ENCODE measurements at regions not wholly inside any gene's neighbourhood (a gene's known extent, or its start where the extent isn't known, plus 50 kb on each side); places are given as distances from the start of the nearest gene placed in this dataset.
A peak's percentile ranks its signal among the peaks of the same experiment; 100 is the strongest.
"Not testable (repeated sequence)": the region's sequence is repeated elsewhere in the genome, so short reads cannot be mapped to it uniquely, and the experiment has no call there.

DNA sequence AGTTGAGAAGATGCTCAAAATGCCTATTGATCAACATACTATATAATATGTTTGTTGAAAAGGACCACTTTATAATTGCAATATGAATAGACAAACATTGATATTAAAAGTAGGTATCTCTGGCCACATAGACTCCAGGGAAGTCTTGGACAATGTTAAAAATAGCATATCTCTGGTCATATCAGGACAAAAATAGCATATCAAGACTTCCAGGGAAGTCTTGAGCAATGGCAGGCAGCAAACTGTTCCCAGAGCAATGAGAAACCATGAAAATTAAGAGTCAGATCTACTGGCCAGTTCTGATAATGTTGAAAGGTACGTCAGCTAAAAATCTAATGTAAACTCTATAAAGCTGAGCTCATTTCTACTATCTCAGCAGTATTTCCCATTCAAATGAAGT, 1130.3 kb upstream of the CITED2 start:
- ATAC-seq (no peak), DNase-seq (ENCODE audit: low spot score) (no peak)

DNA sequence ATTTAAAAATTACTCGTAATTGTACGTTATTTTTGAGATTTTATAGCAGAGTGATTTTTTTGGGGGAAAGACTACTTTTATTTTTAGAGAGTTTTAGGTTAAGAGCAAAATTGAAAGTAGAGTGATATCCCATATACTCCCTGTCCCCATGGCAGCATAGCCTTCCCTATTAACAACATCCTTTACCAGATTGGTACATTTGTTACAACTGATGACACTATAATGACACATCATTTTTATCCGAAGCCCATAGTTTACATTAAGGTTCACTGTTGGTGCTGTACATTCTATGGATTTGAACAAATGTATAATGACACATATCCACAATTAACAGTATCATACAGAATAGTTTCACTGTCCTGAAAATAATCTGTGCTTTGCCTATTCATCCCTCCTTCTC, 1126.4 kb upstream of the CITED2 start:
- DNase-seq (ENCODE audit: low spot score), result no peak
- ATAC-seq, result no peak

DNA sequence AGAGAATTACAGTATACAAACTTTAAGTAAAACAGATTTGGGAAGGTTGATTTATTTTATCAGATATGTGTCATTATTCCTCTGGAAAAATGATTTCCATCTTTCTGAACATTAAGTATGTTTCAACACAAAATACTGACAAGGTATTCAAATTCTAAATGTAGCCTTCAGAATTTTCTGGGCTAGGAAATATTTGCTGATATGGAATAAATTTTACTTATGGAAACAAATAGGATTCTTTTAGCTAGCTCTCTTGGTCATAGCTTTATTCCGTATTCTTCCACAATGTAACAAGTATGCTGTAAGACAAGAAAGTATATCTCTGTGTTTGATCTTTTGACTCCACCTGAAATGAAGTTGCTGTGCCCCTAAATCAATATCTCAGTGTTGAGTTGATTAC, 1125.2 kb upstream of the CITED2 start:
- no peak for ATAC-seq
- DNase-seq (ENCODE audit: low spot score), result no peak

GRCh38 chr6:140494321-140495108, 1120.1 kb upstream of the CITED2 start:
- ATAC-seq (no peak), DNase-seq (ENCODE audit: low spot score) (no peak)

DNA sequence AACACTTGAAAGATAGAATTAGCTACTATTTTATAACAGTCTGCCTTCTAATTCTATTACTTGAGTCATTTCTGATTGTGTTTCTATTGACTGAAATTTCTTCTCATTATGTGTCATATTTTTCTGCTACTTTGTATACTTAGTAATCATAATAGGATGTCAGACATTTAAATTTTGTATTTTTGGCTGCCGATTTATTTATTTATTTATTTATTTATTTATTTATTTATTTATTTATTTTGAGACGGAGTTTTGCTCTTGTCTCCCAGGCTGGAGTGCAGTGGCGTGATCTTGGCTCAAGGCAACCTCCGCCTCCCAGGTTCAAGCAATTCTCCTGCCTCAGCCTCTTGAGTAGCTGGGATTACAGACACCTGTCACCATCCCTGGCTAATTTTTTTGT, 1119.0 kb upstream of the CITED2 start:
- ATAC-seq; DNase-seq (ENCODE audit: low spot score): not testable (repeated sequence)

DNA sequence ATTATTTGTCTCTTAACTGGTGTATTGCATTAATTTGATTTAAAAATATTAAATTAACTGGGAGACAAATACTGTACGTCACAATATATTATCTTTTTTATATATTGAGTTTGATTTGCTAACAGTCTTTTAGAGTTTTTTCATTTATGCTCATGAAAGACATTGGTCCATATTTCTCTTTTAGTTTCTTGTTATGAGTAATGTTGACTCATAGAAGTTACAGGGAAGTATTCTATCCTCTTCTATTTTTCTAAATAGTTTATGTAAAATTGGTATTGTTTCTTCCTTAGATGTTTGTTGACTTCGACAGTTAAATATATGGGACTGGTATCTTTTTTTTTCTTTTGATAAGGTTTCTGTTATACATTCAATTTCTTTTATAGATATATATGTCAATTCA, 1115.6 kb upstream of the CITED2 start:
- ATAC-seq, result no peak

DNA sequence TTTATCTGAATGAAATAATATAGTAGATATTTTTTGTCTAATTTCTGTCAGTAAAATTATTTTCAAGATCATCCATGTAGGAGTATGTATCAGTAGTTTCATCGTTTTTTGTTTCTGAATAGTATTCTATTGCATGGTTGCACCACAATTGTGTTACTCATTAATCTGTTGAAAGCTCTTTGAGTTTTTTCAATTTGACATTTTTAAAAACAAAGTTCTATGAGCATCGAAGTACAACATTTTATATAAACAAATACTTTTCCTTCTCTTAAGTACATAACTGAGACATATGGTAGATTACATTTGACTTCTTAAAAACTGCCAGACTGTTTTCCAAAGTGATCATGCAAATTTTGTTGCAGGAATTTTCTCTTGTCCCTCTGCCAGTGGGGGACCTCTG, 1113.1 kb upstream of the CITED2 start:
- DNase-seq (ENCODE audit: low spot score), result no peak
- no peak for ATAC-seq

More for the DNA sequence above, 1115.6 kb upstream of the CITED2 start:
- DNase-seq (ENCODE audit: low spot score), result no peak

DNA sequence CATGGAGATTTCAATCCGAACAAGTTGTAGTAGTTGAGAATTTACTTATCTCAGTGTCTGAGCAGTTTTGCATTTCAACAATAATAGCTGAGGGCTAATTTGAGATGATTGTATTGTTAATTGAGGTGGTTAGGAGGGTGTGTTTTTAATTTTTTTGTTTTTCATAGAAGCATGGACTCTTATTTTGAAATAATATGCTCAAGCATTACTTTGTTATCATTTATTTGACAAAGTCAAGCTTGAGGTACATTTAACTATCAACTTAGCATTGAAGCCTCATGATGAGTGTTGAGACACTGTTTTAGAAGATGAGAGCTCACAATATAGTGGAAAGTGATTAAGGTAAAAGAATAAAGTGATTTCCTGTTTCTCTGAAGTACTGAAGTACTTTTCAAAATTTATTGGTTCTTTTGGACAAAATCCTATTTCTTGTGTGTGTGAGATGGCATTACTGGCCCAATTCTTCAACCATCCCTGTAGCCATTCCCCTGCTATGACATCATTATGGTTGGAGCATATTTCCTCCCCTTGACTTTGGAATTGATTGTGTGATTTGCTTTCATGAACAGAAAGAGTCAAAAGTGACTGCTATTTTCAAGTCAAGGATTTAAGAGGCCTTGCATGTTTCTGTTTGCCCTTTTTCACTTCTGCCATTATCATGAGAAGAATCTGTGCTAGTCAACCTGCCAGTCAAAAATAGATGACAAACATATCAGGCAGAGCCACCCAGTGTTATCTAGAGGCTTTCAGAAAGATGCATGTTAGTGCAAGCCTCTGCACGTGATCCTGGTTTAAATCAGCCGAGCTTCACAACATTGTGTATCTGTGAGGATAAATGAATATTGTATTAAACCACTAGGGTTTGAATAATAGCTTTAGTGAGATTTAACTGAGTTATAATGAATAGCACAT, 1112.3 kb upstream of the CITED2 start:
- ATAC-seq, result no peak
- no peak for DNase-seq (ENCODE audit: low spot score)

GRCh38 chr6:140485740-140486449, 1111.4 kb upstream of the CITED2 start:
- DNase-seq (ENCODE audit: low spot score), result no peak
- no peak for ATAC-seq

- DNase-seq (ENCODE audit: low spot score), result no peak
- ATAC-seq, result no peak
Measured at GRCh38 chr6:140480852-140481251, 1106.4 kb upstream of the CITED2 start.

DNA sequence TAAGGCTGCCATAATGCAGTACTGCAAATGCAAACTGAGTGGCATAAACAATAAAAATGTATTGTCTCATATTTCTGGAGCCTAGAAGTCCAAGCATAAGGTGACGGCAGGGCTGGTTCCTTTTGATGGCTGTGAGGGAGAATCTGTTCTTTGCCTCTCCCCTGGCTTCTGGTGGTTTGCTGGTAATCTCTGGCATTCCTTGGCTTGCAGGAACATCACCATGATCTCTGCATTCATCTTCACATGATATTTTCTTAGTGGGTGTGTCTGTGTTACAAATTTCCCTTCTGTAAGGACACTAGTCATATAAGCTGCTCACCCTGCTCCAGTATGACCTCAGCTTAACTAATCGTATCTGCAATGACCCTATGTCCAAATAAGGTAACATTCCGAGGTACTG, 1104.2 kb upstream of the CITED2 start:
- no peak for ATAC-seq
- DNase-seq (ENCODE audit: low spot score), result no peak

DNA sequence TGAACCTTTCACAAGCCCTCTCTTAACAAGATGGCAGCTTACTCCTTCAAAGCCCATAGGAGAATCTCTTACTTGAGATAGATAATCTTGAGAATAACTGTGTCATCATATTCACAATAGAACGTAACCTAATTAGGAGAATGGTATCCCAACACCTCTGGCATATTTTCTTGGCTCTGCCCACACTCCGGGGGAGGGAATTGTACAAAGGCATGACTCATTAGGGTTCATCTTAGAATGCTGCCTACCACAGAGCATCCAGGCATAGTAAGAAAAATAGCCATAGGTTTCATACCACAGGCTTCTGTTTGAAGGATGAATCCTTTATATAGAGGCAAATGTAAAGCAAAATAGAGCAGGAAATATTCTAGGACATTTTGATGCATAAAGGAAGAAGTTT, 1100.6 kb upstream of the CITED2 start:
- DNase-seq (ENCODE audit: low spot score), result no peak
- ATAC-seq, result no peak

DNA sequence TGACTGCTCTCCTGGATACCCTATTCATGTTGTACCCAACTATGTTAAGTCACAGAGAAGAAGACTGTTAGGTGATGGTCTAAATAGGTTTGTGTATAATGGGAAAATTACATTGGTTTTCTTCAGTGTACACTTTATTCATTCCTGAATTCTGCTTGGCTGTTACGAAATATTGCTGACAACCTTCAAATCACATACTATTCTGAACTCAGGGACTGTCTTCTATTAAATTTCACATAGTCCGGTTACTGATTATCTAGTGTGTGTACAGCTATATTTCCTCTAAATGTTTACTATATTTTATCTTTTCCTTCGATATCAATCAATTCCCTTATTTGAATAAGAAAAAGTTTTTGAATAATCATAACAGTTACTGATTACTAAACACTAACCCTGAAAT, 1090.3 kb upstream of the CITED2 start:
- ATAC-seq (peak; percentile 53), DNase-seq (ENCODE audit: low spot score) (no peak)

DNA sequence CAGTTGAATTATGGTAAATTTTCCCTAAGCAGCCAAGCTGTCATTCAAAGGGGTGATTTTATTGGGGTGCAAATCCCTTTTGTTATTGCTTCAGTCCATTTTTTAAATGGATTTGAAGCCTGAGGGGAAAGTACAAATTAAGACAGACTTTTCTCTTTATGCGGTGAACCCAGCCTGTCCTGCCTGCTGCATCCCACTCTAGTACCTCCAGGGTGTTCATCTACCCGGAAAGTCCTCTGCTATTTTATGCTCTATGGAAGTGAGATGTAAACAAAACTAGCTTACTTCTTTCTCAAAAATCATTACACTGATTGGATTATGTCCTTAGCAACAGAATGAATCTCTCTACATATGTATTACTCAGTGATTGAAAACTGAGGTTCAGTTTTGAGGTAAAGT, 1088.9 kb upstream of the CITED2 start:
- DNase-seq (ENCODE audit: low spot score) (no peak), ATAC-seq (peak; percentile 29)

DNA sequence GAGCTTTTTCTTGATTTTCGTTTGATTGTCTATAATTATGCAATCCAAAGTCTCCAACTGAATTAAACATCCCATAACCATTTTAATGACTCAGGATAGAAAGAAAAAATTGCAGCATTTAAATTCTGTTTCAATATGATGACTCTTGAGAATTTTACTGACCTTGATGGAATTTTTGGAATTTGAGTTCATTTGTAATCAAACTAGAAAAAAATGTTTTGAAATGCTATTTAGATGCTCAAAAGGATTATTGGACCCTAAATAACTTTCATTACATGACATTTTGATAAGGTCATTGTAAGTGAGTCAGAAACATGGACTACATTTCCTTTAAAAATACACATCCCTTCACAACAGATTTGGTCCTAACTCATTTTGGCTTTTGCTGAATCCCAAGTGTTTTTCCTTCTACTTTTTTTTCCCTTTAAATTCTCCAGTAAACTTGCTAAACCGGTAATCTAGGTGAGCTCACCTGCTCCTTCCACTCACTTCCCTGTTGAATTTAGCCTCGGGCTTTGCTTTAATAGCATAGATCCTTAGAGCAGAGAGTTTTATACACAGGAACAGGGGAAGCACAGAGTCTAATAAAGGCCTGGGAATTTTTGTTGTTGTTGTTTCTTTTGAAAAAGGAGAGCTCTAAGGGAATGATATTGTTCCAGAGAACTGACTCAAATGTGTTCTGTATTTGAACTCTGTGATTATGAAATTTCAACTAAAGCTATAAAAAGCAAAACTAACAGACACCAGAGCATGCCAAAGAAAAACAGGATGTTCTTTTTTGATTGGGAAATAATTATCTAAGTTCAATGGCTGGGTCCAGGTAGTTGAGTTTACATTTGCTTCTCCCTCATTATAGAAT, 1088.2 kb upstream of the CITED2 start:
- DNase-seq (ENCODE audit: low spot score), result no peak

DNA sequence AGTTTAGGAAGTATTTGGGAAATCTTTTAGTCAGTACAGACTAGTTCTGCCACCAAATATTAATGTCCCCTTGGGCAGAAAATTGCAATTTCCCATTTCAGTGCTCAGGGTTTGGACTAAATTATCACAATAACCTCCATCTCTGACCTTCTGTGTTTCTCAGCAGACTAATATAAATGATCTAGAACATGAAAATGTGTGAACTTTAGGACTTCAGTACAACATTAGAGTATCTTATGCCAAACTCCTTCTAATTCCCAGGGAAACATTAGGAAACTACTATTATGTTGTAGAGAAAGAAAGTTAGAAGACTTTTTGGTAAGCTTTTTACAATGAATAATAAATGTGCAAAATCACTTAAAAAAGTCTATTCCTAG, 1087.6 kb upstream of the CITED2 start:
- no peak for ATAC-seq
- DNase-seq (ENCODE audit: low spot score), result no peak

More for the DNA sequence above, 1088.2 kb upstream of the CITED2 start:
- peak; percentile 68 for ATAC-seq

- peak; percentile 69 for ATAC-seq
- DNase-seq (ENCODE audit: low spot score), result peak; percentile 60
Measured at GRCh38 chr6:140460267-140460666, 1085.8 kb upstream of the CITED2 start.

GRCh38 chr6:140459209-140459608, 1084.8 kb upstream of the CITED2 start:
- DNase-seq (ENCODE audit: low spot score) (no peak), ATAC-seq (no peak)

- no peak for ATAC-seq
- no peak for DNase-seq (ENCODE audit: low spot score)
Measured at GRCh38 chr6:140446241-140446640, 1071.8 kb upstream of the CITED2 start.

DNA sequence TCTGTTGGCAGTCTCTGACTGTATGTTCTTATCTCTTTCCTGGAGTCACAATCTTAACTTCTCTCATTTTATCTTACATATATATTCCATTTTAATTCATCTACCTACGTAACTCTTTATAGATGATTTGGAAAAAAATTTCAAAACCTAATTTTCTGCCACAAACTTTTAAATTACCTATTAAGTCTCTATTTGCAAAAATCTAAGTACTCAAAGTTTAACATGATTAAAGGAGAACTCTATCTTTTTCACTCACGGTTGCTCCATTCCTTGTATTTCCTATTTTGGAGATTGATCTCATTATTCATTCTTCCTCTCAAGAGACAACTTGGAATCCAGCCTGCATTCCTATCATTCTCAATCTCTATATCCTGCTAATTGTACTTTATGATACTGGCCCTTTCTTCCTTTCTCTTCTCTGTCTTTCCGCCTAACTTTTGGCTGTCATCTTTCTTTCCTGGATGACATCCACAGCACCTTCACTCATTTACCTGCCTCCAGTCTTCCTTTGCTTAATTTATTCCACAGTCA, 1071.1 kb upstream of the CITED2 start:
- no peak for ATAC-seq
- no peak for DNase-seq (ENCODE audit: low spot score)

Data from left lobe of liver (tissue), 2 donors.